Neuronal stem cell (in vitro differentiated cells): ENCODE measurements at regions not wholly inside any gene's neighbourhood (a gene's known extent, or its start where the extent isn't known, plus 50 kb on each side); places are given as distances from the start of the nearest gene placed in this dataset.

Experiments used
- DNase-seq: peaks from one replicate; pipeline ENCODE4 v3.0.0-alpha.2; 2013; ENCODE audit warnings: low spot score
- H2AFZ ChIP-seq: one replicate; pipeline ENCODE4 v1.6.1; 2013; ENCODE audit warnings: mild to moderate bottlenecking, low read length, inconsistent platforms
- H2AK5ac ChIP-seq: 2 replicates; pipeline ENCODE4 v1.6.1; 2013; ENCODE audit warnings: low read depth, mild to moderate bottlenecking, inconsistent platforms, low read length, moderate library complexity, mixed read lengths
- H2BK120ac ChIP-seq: 2 replicates; pipeline ENCODE4 v1.6.1; 2013; ENCODE audit warnings: low read depth, mild to moderate bottlenecking, inconsistent platforms, low read length, moderate library complexity, mixed read lengths
- H2BK12ac ChIP-seq: one replicate; pipeline ENCODE4 v1.6.1; 2013; ENCODE audit warnings: low read length, inconsistent platforms
- H2BK15ac ChIP-seq: 2 replicates; pipeline ENCODE4 v1.6.1; 2013; ENCODE audit warnings: mild to moderate bottlenecking, low read length, inconsistent platforms, mixed read lengths
- H2BK5ac ChIP-seq: one replicate; pipeline ENCODE4 v1.6.1; 2013; ENCODE audit warnings: inconsistent platforms, mild to moderate bottlenecking, low read length, moderate library complexity
- H3K14ac ChIP-seq: one replicate; pipeline ENCODE4 v1.6.1; 2013; ENCODE audit warnings: low read length, inconsistent platforms
- H3K18ac ChIP-seq: 2 replicates; pipeline ENCODE4 v1.6.1; 2013; ENCODE audit warnings: low read length, inconsistent platforms
- H3K23ac ChIP-seq: 2 replicates; pipeline ENCODE4 v1.6.1; 2013; ENCODE audit warnings: low read depth, mild to moderate bottlenecking, mixed read lengths, low read length, inconsistent platforms; ENCODE audit not compliant: poor library complexity
- H3K27ac ChIP-seq: replicated peaks from 3 replicates; pipeline ENCODE4 v1.5.1; 2013; ENCODE audit warnings: low read length, inconsistent platforms
- H3K27me3 ChIP-seq, 3 experiments: 2 replicates each; pipeline ENCODE4 v1.6.1; 2013; ENCODE audit warnings: low read length in 3 of 3, mild to moderate bottlenecking in 2 of 3, inconsistent platforms in 1 of 3, low read depth in 1 of 3, mixed read lengths in 1 of 3, moderate library complexity in 1 of 3; ENCODE audit not compliant: control insufficient read depth in 3 of 3, insufficient read depth in 3 of 3
- H3K36me3 ChIP-seq, 2 donors: replicated peaks in 1 of 2; 2 replicates each; pipeline ENCODE4 v1.6.1; 2013; ENCODE audit warnings: low read length in 2 of 2; ENCODE audit not compliant: control insufficient read depth in 2 of 2, insufficient read depth in 2 of 2
- H3K4ac ChIP-seq: 2 replicates; pipeline ENCODE4 v1.6.1; 2013; ENCODE audit warnings: inconsistent platforms, mild to moderate bottlenecking, low read length, moderate library complexity
- H3K4me1 ChIP-seq, 2 donors: 1 replicate in 1 of 2; 2 replicates in 1 of 2; pipeline ENCODE4 v1.6.1; 2013; ENCODE audit warnings: low read length in 2 of 2, low read depth in 1 of 2; ENCODE audit not compliant: control insufficient read depth in 2 of 2, insufficient read depth in 1 of 2
- H3K4me2 ChIP-seq: one replicate; pipeline ENCODE4 v1.6.1; 2013; ENCODE audit warnings: mild to moderate bottlenecking, low read length, inconsistent platforms; ENCODE audit not compliant: insufficient read depth, poor library complexity, severe bottlenecking
- H3K4me3 ChIP-seq, 2 donors: 2 replicates each; pipeline ENCODE4 v1.5.1; 2013; ENCODE audit warnings: low read length in 2 of 2, mild to moderate bottlenecking in 2 of 2, inconsistent platforms in 1 of 2, moderate library complexity in 1 of 2
- H3K79me1 ChIP-seq: one replicate; pipeline ENCODE4 v1.6.1; 2013; ENCODE audit warnings: low read depth, mild to moderate bottlenecking, inconsistent platforms, low read length, moderate library complexity
- H3K9ac ChIP-seq: one replicate; pipeline ENCODE4 v1.6.1; 2013; ENCODE audit warnings: mild to moderate bottlenecking, low read depth, low read length, inconsistent platforms; ENCODE audit not compliant: poor library complexity
- H3K9me3 ChIP-seq, 2 donors: replicated peaks in 1 of 2; 2 replicates each; pipeline versions ENCODE3 to v1.6.1; 2013; ENCODE audit warnings: low read length in 2 of 2, mild to moderate bottlenecking in 2 of 2, inconsistent platforms in 1 of 2, low read depth in 1 of 2, mixed read lengths in 1 of 2, moderate library complexity in 1 of 2; ENCODE audit not compliant: control insufficient read depth in 2 of 2, insufficient read depth in 1 of 2
- H4K8ac ChIP-seq: one replicate; pipeline ENCODE4 v1.6.1; 2013; ENCODE audit warnings: low read depth, mild to moderate bottlenecking, inconsistent platforms, low read length, moderate library complexity
- H4K91ac ChIP-seq: one replicate; pipeline ENCODE4 v1.6.1; 2013; ENCODE audit warnings: low read length, low read depth, mild to moderate bottlenecking, inconsistent platforms; ENCODE audit not compliant: poor library complexity
- WGBS, 2 donors: extraction: QIAGEN DNeasy Blood & Tissue Kit; methylation state at CpG; one replicate each; pipeline ENCODE4 v1.1.7; 2013; ENCODE audit warnings: missing lambda C conversion rate in 2 of 2, mixed read lengths in 1 of 2; ENCODE audit not compliant: insufficient read length in 2 of 2, insufficient replicate concordance in 1 of 2; ENCODE audit errors: extremely low coverage in 2 of 2; 5-methylcytosine and 5-hydroxymethylcytosine counted together

- Histone ChIP-seq H2AFZ (no peak overlapping the region), H3K4me3 (no peak overlapping the region), H3K79me1 (no peaks in the 10 kb centered on the region), H3K4ac (no peak overlapping the region), H2BK120ac (no peak overlapping the region), H2BK15ac (no peak overlapping the region), H3K9me3 (no peaks in the 10 kb centered on the region), H2AK5ac (no peak overlapping the region), H3K27ac (no peak overlapping the region), H3K18ac (no peak overlapping the region), H2BK5ac (no peak overlapping the region), H3K27me3 (no peaks in the 10 kb centered on the region), H3K36me3 (no peaks in the 10 kb centered on the region), H3K14ac (no peak overlapping the region), H4K91ac (no peak overlapping the region), H3K9ac (no peak overlapping the region), H3K4me1 (no peaks in the 10 kb centered on the region), H3K23ac (no peak overlapping the region), H2BK12ac (no peak overlapping the region), H3K4me2 (no peak overlapping the region), H4K8ac (no peak overlapping the region)
- no CpG with 5 or more reads among the region's 1 CpG for WGBS, 2 donors
- no peak for DNase-seq
These were observed 760.2 kb downstream of the KCNA4 start for GRCh38 chr11:29256580-29256979.

GRCh38 chr11:29255401-29255800 lies 761.4 kb downstream of the KCNA4 start:
- Histone ChIP-seq H3K4me1 (no peaks in the 10 kb centered on the region), H4K91ac (no peak overlapping the region), H3K27me3 (no peaks in the 10 kb centered on the region), H3K4me3 (no peak overlapping the region), H3K23ac (no peak overlapping the region), H3K4me2 (no peak overlapping the region), H3K9me3 (no peaks in the 10 kb centered on the region), H4K8ac (no peak overlapping the region), H3K27ac (no peak overlapping the region), H2BK120ac (no peak overlapping the region), H2AK5ac (no peak overlapping the region), H2AFZ (no peak overlapping the region), H3K36me3 (no peaks in the 10 kb centered on the region), H3K79me1 (no peaks in the 10 kb centered on the region), H3K18ac (no peak overlapping the region), H2BK12ac (no peak overlapping the region), H2BK15ac (no peak overlapping the region), H3K4ac (no peak overlapping the region), H3K9ac (no peak overlapping the region), H2BK5ac (no peak overlapping the region), H3K14ac (no peak overlapping the region)
- no peak for DNase-seq
- no CpG with 5 or more reads among the region's 2 CpGs for WGBS, 2 donors

GRCh38 chr11:29251738-29252137 lies 765.1 kb downstream of the KCNA4 start:
- WGBS, 2 donors = no CpG with 5 or more reads among the region's 4 CpGs
- Histone ChIP-seq H3K36me3 (no peaks in the 10 kb centered on the region), H2BK12ac (no peak overlapping the region), H3K4me3 (no peak overlapping the region), H3K27me3 (no peaks in the 10 kb centered on the region), H3K18ac (no peak overlapping the region), H3K9ac (no peak overlapping the region), H3K14ac (no peak overlapping the region), H2AFZ (no peak overlapping the region), H3K4ac (no peak overlapping the region), H3K4me1 (no peaks in the 10 kb centered on the region), H2BK15ac (no peak overlapping the region), H2BK5ac (no peak overlapping the region), H3K79me1 (no peaks in the 10 kb centered on the region), H3K27ac (no peak overlapping the region), H2BK120ac (no peak overlapping the region), H2AK5ac (no peak overlapping the region), H3K23ac (no peak overlapping the region), H4K8ac (no peak overlapping the region), H4K91ac (no peak overlapping the region), H3K4me2 (no peak overlapping the region), H3K9me3 (no peaks in the 10 kb centered on the region)
- DNase-seq = no peak

GRCh38 chr11:29249713-29250112 lies 767.1 kb downstream of the KCNA4 start:
- Histone ChIP-seq H4K8ac (no peak overlapping the region), H3K18ac (no peak overlapping the region)

More at GRCh38 chr11:29249713-29250112, 767.1 kb downstream of the KCNA4 start:
- H2BK12ac ChIP-seq = no peak overlapping the region
- H2BK120ac ChIP-seq = no peak overlapping the region
- H3K23ac ChIP-seq = no peak overlapping the region
- no peak overlapping the region for H2AK5ac ChIP-seq
- H3K9me3 ChIP-seq = no peaks in the 10 kb centered on the region
- no peaks in the 10 kb centered on the region for H3K36me3 ChIP-seq
- H3K4me1 ChIP-seq = no peaks in the 10 kb centered on the region
- H2AFZ ChIP-seq = no peak overlapping the region
- H3K14ac ChIP-seq = no peak overlapping the region
- no peak overlapping the region for H2BK5ac ChIP-seq
- no peak overlapping the region for H4K91ac ChIP-seq
- no peak overlapping the region for H3K9ac ChIP-seq
- no peak overlapping the region for H3K4me2 ChIP-seq
- WGBS, 2 donors = no CpG with 5 or more reads among the region's 2 CpGs
- H3K27ac ChIP-seq = no peak overlapping the region
- no peak for DNase-seq
- no peak overlapping the region for H3K4ac ChIP-seq
- H3K79me1 ChIP-seq = no peaks in the 10 kb centered on the region
- H2BK15ac ChIP-seq = no peak overlapping the region
- no peak overlapping the region for H3K4me3 ChIP-seq
- H3K27me3 ChIP-seq = no peaks in the 10 kb centered on the region
